GM18499 (cell line): ENCODE measurements at regions not wholly inside any gene's neighbourhood (a gene's known extent, or its start where the extent isn't known, plus 50 kb on each side); places are given as distances from the start of the nearest gene placed in this dataset.

Experiments used
- ATAC-seq: cut with Tn5 transposase; IDR thresholded peaks from one replicate; pipeline ENCODE4 v1.9.1; 2021; ENCODE audit warnings: moderate number of reproducible peaks; ENCODE audit not compliant: insufficient read depth, unreplicated experiment

- ATAC-seq, result no peak
These were observed 420.4 kb upstream of the PROK2 start for GRCh38 chr3:72205297-72205826.

- no peak for ATAC-seq
These were observed 419.5 kb upstream of the PROK2 start for GRCh38 chr3:72204452-72204851.

- ATAC-seq, result no peak
These were observed 418.8 kb upstream of the PROK2 start for GRCh38 chr3:72203613-72204349.

GRCh38 chr3:72203105-72203504, 418.2 kb upstream of the PROK2 start:
- ATAC-seq, result no peak

GRCh38 chr3:72200332-72200731, 415.4 kb upstream of the PROK2 start:
- ATAC-seq, result no peak

GRCh38 chr3:72199530-72199929, 414.6 kb upstream of the PROK2 start:
- ATAC-seq, result no peak

- no peak for ATAC-seq
These were observed 411.5 kb upstream of the PROK2 start for GRCh38 chr3:72196377-72196929.

GRCh38 chr3:72195895-72196294, 410.9 kb upstream of the PROK2 start:
- no peak for ATAC-seq

GRCh38 chr3:72194458-72194857, 409.5 kb upstream of the PROK2 start:
- ATAC-seq, result no peak

GRCh38 chr3:72193771-72194430, 409.0 kb upstream of the PROK2 start:
- no peak for ATAC-seq

- no peak for ATAC-seq
These were observed 407.6 kb upstream of the PROK2 start for GRCh38 chr3:72192572-72192971.

- no peak for ATAC-seq
These were observed 406.4 kb upstream of the PROK2 start for GRCh38 chr3:72191209-72191960.

GRCh38 chr3:72190050-72190449, 405.1 kb upstream of the PROK2 start:
- no peak for ATAC-seq

GRCh38 chr3:72189339-72189738, 404.4 kb upstream of the PROK2 start:
- ATAC-seq, result no peak

GRCh38 chr3:72188536-72188935, 403.6 kb upstream of the PROK2 start:
- no peak for ATAC-seq

GRCh38 chr3:72187131-72187530, 402.2 kb upstream of the PROK2 start:
- no peak for ATAC-seq

- ATAC-seq, result no peak
These were observed 401.5 kb upstream of the PROK2 start for GRCh38 chr3:72186400-72186855.

GRCh38 chr3:72185549-72186399, 400.8 kb upstream of the PROK2 start:
- ATAC-seq, result no peak

- no peak for ATAC-seq
These were observed 398.5 kb upstream of the PROK2 start for GRCh38 chr3:72183489-72183888.

- no peak for ATAC-seq
These were observed 397.3 kb upstream of the PROK2 start for GRCh38 chr3:72182206-72182605.
